ENCODE measurements at regions not wholly inside any gene's neighbourhood (a gene's known extent, or its start where the extent isn't known, plus 50 kb on each side); places are given as distances from the start of the nearest gene placed in this dataset.

DNA sequence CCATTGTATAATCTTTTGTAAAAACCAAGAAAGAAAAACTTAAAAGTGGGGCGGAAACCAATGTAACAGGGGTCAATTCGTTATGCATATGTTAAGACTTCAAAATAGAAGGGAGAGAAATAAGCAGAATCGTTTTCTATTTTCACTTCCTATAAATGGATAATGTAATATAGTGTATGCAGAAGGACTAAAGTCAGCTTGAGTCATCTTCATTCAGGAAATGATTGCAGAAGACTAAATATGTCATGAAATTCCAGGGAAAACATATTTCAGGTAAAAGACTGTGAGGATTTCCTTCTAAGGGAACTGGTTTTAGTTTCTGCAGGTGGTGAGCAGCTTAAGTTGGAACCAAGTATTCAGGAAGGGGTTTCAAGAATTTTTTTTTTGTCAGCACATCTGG, 753.3 kb downstream of the IRX1 start:
- no peaks in the 10 kb centered on the region for H3K4me1 Mint-ChIP-seq
- POLR2A ChIA-PET, result no interaction called here
- no peaks in the 10 kb centered on the region for H3K36me3 Mint-ChIP-seq (ENCODE audit: low read depth)
- H3K9me3 Mint-ChIP-seq, result peaks cover 19% of the 10 kb centered on the region
- no peak for DNase-seq
- H3K4me3 Mint-ChIP-seq, result no peak overlapping the region
- H3K27me3 Mint-ChIP-seq, result no peaks in the 10 kb centered on the region
- CTCF ChIA-PET, result no interaction called here
- no peak overlapping the region for H3K27ac Mint-ChIP-seq

DNA sequence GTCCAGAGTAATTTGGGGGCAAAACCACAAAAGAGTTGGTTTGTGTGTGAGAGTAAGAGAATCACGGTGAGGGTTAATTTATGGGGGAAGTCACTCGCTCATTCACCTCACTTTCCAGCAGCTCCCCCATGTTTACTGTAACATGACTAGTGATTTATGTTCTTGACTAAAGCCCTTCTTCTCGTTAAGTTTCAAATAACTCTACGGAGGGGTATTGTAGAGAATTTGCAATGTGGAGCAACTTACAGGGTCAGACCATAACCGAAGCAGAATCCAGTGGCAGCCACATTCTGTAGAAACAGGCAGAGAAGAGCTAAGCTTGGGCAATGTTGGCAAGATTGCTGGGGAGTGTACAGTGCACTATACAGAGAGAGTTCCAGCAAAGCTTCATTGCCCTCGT, 760.6 kb downstream of the IRX1 start:
- Mint-ChIP-seq H3K27ac (no peak overlapping the region), H3K9me3 (peaks cover 14% of the 10 kb centered on the region), H3K4me1 (no peaks in the 10 kb centered on the region), H3K4me3 (no peak overlapping the region), H3K27me3 (no peaks in the 10 kb centered on the region), H3K36me3 (ENCODE audit: low read depth) (no peaks in the 10 kb centered on the region)
- ChIA-PET CTCF (no interaction called here), POLR2A (no interaction called here)
- DNase-seq, result no peak

DNA sequence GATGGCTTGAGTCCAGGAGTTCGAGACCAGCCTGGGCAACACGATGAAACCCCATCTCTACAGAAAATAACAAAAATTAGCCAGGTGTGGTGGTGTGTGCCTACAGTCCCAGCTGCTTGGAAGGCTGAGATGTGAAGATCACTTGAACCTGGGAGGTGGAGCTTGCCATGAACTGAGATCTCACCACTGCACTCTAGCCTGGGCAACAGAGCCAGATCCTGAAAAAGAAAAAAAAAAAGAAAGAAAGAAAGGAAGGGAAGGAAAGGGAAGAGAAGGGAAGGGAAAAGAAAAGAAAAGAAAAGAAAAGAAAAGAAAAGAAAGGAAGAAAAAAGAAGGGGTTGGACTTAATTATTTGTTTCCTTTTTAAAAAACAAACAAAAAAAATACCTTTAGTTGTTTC, 764.2 kb downstream of the IRX1 start:
- no peaks in the 10 kb centered on the region for H3K4me1 Mint-ChIP-seq
- no peaks in the 10 kb centered on the region for H3K9me3 Mint-ChIP-seq
- POLR2A ChIA-PET, result no interaction called here

DNA sequence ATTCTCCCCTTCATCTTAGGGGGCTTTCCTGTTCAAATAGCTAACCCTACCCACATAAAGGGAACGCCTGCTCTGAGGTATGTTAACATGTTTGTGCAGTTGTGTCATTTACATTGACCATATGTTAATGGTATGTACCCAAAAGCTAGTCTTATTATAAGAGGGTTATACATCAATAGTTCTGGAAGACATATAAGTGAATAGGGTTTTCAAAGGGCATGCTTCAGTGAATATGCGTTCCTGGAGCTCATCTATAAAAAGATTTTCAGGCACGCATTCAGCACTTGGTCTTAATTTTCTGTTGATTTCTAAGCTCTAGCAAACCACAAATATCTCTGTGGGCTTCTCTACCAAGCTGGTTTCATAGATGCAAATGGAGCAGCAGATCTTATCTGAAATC, 766.1 kb downstream of the IRX1 start:
- no peak for DNase-seq
- Mint-ChIP-seq H3K9me3 (no peaks in the 10 kb centered on the region), H3K27ac (no peak overlapping the region), H3K27me3 (no peaks in the 10 kb centered on the region), H3K4me1 (no peaks in the 10 kb centered on the region), H3K36me3 (ENCODE audit: low read depth) (no peaks in the 10 kb centered on the region), H3K4me3 (no peak overlapping the region)
- CTCF ChIA-PET, result no interaction called here
- POLR2A ChIA-PET, result no interaction called here

More for the DNA sequence above, 764.2 kb downstream of the IRX1 start:
- Mint-ChIP-seq H3K27ac (no peak overlapping the region), H3K4me3 (no peak overlapping the region), H3K27me3 (no peaks in the 10 kb centered on the region), H3K36me3 (ENCODE audit: low read depth) (no peaks in the 10 kb centered on the region)
- no peak for DNase-seq
- CTCF ChIA-PET, result interaction anchor here (0.6 kb wide), 1 partner anchor 12 kb away, joined by 3 read pairs; no protein-coding TSS in a partner anchor

DNA sequence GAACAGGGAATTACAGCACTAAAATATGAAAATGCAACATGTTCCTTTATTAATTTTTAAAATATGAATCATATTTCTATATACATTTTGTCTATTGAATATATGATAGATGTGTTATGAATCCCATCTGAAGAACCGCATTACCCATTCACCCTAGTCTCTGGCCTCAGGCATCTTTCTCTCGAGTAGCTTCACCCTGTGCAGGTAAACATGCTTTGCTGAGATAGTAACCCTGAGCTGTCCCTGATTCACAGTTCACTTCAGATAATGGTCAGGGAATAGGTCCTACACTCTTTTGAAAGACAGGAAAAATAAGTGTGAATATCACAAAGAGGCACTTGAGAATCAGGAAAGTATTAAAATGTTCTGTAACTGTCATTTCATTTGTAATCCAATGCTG, 766.8 kb downstream of the IRX1 start:
- Mint-ChIP-seq H3K9me3 (no peaks in the 10 kb centered on the region), H3K4me1 (no peaks in the 10 kb centered on the region), H3K36me3 (ENCODE audit: low read depth) (no peaks in the 10 kb centered on the region), H3K27me3 (no peaks in the 10 kb centered on the region), H3K4me3 (no peak overlapping the region), H3K27ac (no peak overlapping the region)
- CTCF ChIA-PET, result no interaction called here
- DNase-seq, result no peak
- POLR2A ChIA-PET, result no interaction called here

DNA sequence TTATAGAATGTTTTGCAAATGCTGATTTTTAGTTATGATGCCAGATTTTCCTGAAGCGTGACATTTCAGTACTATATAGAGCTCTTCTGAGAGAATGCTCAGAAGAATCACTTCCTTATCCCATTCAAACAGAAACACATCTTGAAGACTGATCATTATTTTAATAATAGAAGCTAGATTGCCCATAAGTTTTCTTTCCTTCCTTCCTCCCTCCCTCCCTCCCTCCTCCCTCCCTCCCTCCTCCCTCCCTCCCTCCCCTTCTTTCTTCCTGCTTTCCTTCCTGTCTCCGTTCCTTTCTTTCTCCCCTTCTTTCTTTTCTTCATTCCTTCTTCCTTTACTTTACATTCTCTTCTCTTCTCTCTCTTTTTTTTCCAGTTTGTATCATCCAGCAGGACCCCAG, 767.4 kb downstream of the IRX1 start:
- no peaks in the 10 kb centered on the region for H3K27me3 Mint-ChIP-seq
- no peaks in the 10 kb centered on the region for H3K4me1 Mint-ChIP-seq
- ChIA-PET POLR2A (no interaction called here), CTCF (no interaction called here)
- no peak for DNase-seq
- H3K36me3 Mint-ChIP-seq (ENCODE audit: low read depth), result no peaks in the 10 kb centered on the region
- no peak overlapping the region for H3K4me3 Mint-ChIP-seq
- no peaks in the 10 kb centered on the region for H3K9me3 Mint-ChIP-seq
- no peak overlapping the region for H3K27ac Mint-ChIP-seq

DNA sequence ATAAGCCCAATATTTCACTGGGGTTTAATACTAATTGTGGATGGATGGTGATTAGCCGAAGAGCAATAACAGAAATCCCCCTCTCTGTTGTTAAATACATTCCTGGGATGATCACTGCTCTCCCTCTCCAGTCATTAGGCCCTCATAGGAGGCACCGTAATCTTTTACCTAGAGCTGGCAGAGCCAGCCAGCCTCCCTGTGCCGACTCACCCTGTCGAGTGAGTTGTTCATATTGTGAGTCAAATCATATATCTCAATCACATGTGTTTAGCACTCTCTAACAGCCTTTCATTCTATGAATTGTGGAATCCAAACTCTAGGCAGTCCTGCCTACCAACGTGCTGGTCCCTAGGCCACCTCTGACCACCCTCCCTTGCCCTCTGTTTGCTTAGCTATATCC, 771.0 kb downstream of the IRX1 start:
- Mint-ChIP-seq H3K9me3 (no peaks in the 10 kb centered on the region), H3K4me3 (no peak overlapping the region), H3K27me3 (no peaks in the 10 kb centered on the region), H3K4me1 (no peaks in the 10 kb centered on the region), H3K27ac (no peak overlapping the region), H3K36me3 (ENCODE audit: low read depth) (no peaks in the 10 kb centered on the region)
- POLR2A ChIA-PET, result no interaction called here
- CTCF ChIA-PET, result no interaction called here
- no peak for DNase-seq

DNA sequence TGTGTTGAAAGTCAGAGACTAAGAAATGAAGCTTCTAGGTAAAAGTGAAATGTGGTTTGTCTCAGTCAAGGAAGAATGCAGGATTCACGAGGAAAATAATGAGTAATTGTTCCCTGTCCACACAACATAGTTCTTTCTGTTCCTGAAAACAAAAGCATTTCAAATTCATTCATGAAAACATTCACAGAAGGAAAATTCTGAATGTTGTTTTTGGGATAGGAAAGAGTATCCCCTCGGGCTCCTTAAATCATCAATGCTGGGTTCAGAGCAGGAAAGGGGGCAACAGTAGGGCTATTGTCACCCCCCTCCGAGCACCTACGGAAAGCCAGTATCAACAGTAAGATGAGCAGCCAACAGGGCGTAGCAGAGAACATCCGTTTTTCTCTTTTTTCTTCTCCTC, 769.9 kb upstream of the ADAMTS16 start:
- Mint-ChIP-seq H3K36me3 (ENCODE audit: low read depth) (no peaks in the 10 kb centered on the region), H3K27ac (no peak overlapping the region), H3K9me3 (no peaks in the 10 kb centered on the region), H3K27me3 (no peaks in the 10 kb centered on the region), H3K4me1 (no peaks in the 10 kb centered on the region), H3K4me3 (no peak overlapping the region)
- DNase-seq, result no peak
- ChIA-PET POLR2A (no interaction called here), CTCF (no interaction called here)

DNA sequence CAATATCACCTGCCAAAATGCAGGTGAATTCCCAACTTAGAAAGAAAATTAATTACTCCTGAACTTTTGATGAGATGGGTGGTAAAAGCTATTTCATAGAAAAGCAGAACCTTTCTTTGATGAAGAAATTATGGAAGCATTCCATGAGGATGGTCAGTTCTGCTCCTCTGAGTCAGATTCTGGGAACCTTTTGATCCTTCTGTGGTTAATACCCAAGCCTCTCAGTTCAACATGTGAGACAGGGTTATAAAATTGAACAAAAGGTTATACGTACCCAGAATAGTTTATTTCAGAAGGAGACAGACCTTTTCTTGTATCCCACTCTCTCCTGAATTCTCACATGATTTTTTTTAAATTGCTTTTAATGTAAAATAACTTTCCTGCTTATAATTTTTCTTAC, 767.6 kb upstream of the ADAMTS16 start:
- H3K9me3 Mint-ChIP-seq, result no peaks in the 10 kb centered on the region
- no peak overlapping the region for H3K4me3 Mint-ChIP-seq
- no peak overlapping the region for H3K27ac Mint-ChIP-seq
- no peaks in the 10 kb centered on the region for H3K27me3 Mint-ChIP-seq
- H3K4me1 Mint-ChIP-seq, result no peaks in the 10 kb centered on the region
- ChIA-PET POLR2A (no interaction called here), CTCF (interaction anchor here (0.5 kb wide), 1 partner anchor 77 kb away, joined by 4 read pairs; no protein-coding TSS in a partner anchor)
- DNase-seq, result no peak
- H3K36me3 Mint-ChIP-seq (ENCODE audit: low read depth), result no peaks in the 10 kb centered on the region

DNA sequence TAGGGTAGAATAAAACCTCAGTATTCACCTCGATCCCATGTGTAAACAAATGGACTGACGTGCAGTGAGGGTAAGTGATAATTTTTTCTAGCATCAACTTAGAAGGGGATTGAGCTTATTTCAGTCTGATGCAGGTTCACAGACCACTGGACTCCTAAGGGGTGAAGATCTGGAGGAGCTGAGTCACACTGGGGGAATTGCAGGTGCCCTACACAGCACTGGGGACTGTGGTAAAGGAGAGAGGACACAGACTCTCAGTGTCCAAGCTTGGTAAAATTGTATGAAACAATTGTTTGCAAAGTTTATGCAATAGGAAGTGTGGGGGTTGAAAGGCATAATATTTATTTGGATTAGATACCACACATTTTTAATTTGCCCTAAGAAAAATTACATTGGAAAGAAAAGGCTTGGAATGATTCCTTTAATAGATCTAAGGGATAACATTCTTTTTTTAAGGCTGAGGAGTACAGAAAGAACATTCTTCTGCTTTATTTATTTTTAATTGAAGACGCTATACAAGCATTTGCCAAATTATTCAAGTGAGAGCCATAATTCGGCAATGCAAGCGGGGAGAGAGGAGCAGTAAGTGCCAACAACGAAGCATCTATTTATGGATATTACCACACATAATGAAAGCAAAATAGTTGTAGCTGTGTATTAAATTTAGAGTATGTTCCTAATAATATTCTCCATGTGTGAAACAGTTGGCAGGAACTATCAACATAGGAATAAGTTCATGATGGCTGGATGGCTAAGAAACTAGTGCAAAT, 766.9 kb upstream of the ADAMTS16 start:
- POLR2A ChIA-PET, result no interaction called here
- CTCF ChIA-PET, result interaction anchor here (0.5 kb wide), 1 partner anchor 78 kb away, joined by 4 read pairs; no protein-coding TSS in a partner anchor
- Mint-ChIP-seq H3K27me3 (no peaks in the 10 kb centered on the region), H3K9me3 (no peaks in the 10 kb centered on the region), H3K4me1 (no peaks in the 10 kb centered on the region), H3K4me3 (no peak overlapping the region), H3K27ac (no peak overlapping the region), H3K36me3 (ENCODE audit: low read depth) (no peaks in the 10 kb centered on the region)
- no peak for DNase-seq

DNA sequence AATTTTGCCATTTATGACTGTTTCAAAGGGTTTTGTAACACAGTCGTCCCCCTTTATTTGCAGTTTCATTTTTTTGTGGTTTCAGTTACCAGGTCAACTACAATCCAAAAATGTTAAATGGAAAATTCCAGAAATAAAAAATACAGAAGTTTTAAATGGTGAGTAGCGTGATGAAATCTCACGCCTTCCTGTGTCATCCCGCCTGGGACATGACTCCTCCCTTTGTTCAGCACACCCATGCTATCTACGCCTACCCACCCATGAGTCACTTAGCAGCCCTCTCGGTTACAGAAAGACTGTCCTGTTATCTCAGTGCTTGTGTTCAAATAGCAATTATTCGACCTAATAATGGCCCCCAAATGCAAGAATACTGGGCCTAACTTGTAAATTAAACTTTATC, 765.3 kb upstream of the ADAMTS16 start:
- Mint-ChIP-seq H3K4me3 (no peak overlapping the region), H3K27me3 (no peaks in the 10 kb centered on the region), H3K36me3 (ENCODE audit: low read depth) (no peaks in the 10 kb centered on the region), H3K9me3 (no peaks in the 10 kb centered on the region), H3K4me1 (no peaks in the 10 kb centered on the region), H3K27ac (no peak overlapping the region)
- no peak for DNase-seq
- ChIA-PET CTCF (no interaction called here), POLR2A (no interaction called here)

DNA sequence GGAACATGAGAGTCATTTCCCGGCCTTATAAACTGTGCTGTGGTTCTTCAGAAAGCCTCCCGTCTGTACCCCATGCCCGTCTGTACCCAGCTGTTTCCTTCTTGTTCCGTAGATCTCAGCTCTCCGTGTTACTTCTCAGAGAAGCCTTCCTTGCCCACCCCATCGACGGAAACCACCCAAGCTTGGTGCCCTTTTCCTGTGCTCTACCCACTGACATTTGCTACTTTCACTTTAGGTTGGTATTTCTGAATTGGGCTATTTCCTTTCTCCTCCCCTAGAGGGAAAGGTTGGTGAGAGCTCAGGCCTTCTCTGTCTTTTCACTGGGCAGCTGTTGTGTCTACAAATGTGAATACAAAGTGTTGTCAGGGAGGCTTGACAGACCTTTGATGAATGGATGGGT, 764.5 kb upstream of the ADAMTS16 start:
- no peak for DNase-seq
- CTCF ChIA-PET, result no interaction called here
- no peak overlapping the region for H3K27ac Mint-ChIP-seq
- no peaks in the 10 kb centered on the region for H3K36me3 Mint-ChIP-seq (ENCODE audit: low read depth)
- no peaks in the 10 kb centered on the region for H3K9me3 Mint-ChIP-seq
- no peak overlapping the region for H3K4me3 Mint-ChIP-seq
- H3K4me1 Mint-ChIP-seq, result no peaks in the 10 kb centered on the region
- POLR2A ChIA-PET, result no interaction called here
- no peaks in the 10 kb centered on the region for H3K27me3 Mint-ChIP-seq

DNA sequence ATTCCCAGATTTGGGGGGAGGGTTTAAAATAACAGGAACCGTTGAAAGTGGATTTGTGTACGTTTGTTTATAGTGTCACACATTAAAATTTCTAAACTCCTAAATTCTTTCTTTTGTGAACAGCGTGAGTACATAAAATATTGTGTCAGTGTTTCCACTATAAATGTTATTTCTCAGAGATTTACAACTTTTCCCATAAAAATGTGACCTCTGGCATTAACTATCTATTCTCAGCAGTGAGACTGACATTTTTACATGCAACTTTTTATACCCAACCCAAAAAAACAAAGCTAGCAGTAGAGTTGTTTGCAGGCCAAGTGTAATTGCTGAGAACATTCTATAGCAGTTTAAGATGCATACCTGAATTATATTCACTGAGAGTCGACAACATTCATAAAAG, 757.0 kb upstream of the ADAMTS16 start:
- Mint-ChIP-seq H3K4me3 (no peak overlapping the region), H3K9me3 (no peaks in the 10 kb centered on the region), H3K27me3 (no peaks in the 10 kb centered on the region), H3K27ac (no peak overlapping the region), H3K4me1 (no peaks in the 10 kb centered on the region), H3K36me3 (ENCODE audit: low read depth) (no peaks in the 10 kb centered on the region)
- ChIA-PET CTCF (no interaction called here), POLR2A (no interaction called here)
- no peak for DNase-seq

DNA sequence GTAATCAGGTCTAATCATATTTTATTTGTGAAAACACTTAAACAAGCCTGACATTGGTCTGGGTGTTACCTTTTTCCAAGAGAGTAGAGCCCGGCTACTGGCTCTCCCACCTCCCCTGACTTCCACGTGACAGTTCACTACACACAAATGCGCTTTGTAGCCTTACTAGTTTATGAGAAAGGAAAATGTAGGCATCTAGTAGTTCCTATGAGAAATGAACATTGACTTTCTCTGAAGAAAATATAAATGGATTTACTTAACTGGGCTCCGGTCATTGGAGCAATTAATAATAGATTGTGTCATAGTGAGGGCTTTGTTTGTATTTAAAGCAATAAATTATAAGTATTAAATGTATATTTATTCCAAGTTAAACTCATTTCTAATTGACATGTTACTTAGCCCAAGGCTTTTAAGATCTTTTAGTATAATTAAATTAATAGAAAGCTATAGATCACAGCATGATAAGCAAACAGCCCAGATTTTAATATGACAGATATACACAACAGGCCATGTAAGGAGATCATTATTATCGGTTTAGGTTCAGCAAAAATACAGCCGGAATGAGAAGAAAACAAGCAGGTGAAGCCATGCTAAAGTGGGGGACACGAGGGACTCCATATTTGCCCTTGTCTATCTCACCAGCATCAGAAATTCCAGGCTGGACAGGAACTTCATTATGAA, 756.5 kb upstream of the ADAMTS16 start:
- H3K27me3 Mint-ChIP-seq, result no peaks in the 10 kb centered on the region
- no peaks in the 10 kb centered on the region for H3K9me3 Mint-ChIP-seq
- CTCF ChIA-PET, result no interaction called here
- H3K4me1 Mint-ChIP-seq, result no peaks in the 10 kb centered on the region
- no peaks in the 10 kb centered on the region for H3K36me3 Mint-ChIP-seq (ENCODE audit: low read depth)
- no peak overlapping the region for H3K4me3 Mint-ChIP-seq
- H3K27ac Mint-ChIP-seq, result no peak overlapping the region
- DNase-seq, result no peak
- POLR2A ChIA-PET, result no interaction called here
